CD14-positive monocyte (primary cell): ENCODE measurements at regions not wholly inside any gene's neighbourhood (a gene's known extent, or its start where the extent isn't known, plus 50 kb on each side); places are given as distances from the start of the nearest gene placed in this dataset.

ENCODE experiments used
- DNase-seq, 3 donors: peaks; one replicate each; pipeline ENCODE4 v3.0.0-alpha.2; 2011 to 2022
- H2AFZ ChIP-seq: 2 replicates; pipeline ENCODE4 v1.6.0; 2012; ENCODE audit warnings: mild to moderate bottlenecking, low read depth, low read length, inconsistent platforms; ENCODE audit not compliant: insufficient read depth, poor library complexity, severe bottlenecking
- H3K27ac ChIP-seq, 2 donors: 1 replicate in 1 of 2; 2 replicates in 1 of 2; pipeline ENCODE4 v1.5.1; 2012 to 2013; ENCODE audit warnings: low read length in 2 of 2, control low read depth in 1 of 2, inconsistent platforms in 1 of 2, low read depth in 1 of 2, mild to moderate bottlenecking in 1 of 2
- H3K27me3 ChIP-seq, 2 donors: one replicate each; pipeline versions ENCODE4 v1.6.0 to v1.6.1; 2011 to 2013; ENCODE audit warnings: low read length in 2 of 2; ENCODE audit not compliant: control insufficient read depth in 2 of 2, insufficient read depth in 2 of 2
- H3K36me3 ChIP-seq, 2 donors: replicated peaks in 1 of 2; 1 replicate in 1 of 2; 2 replicates in 1 of 2; pipeline versions ENCODE4 v1.5.1 to v1.6.1; 2012 to 2013; ENCODE audit warnings: low read length in 2 of 2, control low read depth in 1 of 2, inconsistent platforms in 1 of 2, mild to moderate bottlenecking in 1 of 2; ENCODE audit not compliant: insufficient read depth in 2 of 2, control insufficient read depth in 1 of 2
- H3K4me1 ChIP-seq, 2 donors: 1 replicate in 1 of 2; 2 replicates in 1 of 2; pipeline versions ENCODE4 v1.5.1 to v1.6.1; 2012 to 2013; ENCODE audit warnings: low read length in 2 of 2, control low read depth in 1 of 2, inconsistent platforms in 1 of 2, mild to moderate bottlenecking in 1 of 2, moderate library complexity in 1 of 2; ENCODE audit not compliant: insufficient read depth in 2 of 2, control insufficient read depth in 1 of 2
- H3K4me2 ChIP-seq: replicated peaks from 2 replicates; pipeline ENCODE3; 2012; ENCODE audit warnings: low read length, moderate library complexity, mild to moderate bottlenecking; ENCODE audit not compliant: poor library complexity, severe bottlenecking; ENCODE audit errors: extremely low read depth
- H3K4me3 ChIP-seq, 3 experiments: fragments of 200-600 bp in 1 of 3; sonication (generic) in 1 of 3; replicated peaks in 1 of 3; 1 replicate in 2 of 3; 2 replicates in 1 of 3; pipeline ENCODE4 v1.5.1; 2011 to 2013; ENCODE audit warnings: low read length in 3 of 3, mild to moderate bottlenecking in 3 of 3, control low read depth in 2 of 3, low read depth in 2 of 3, inconsistent platforms in 1 of 3, moderate library complexity in 1 of 3
- H3K79me2 ChIP-seq: 2 replicates; pipeline ENCODE4 v1.6.0; 2012; ENCODE audit warnings: mild to moderate bottlenecking, control low read depth, inconsistent platforms, low read length, moderate library complexity; ENCODE audit not compliant: insufficient read depth
- H3K9ac ChIP-seq: 2 replicates; pipeline ENCODE4 v1.6.0; 2017; ENCODE audit warnings: low read length, mild to moderate bottlenecking; ENCODE audit not compliant: insufficient read depth, poor library complexity, severe bottlenecking
- H3K9me3 ChIP-seq, 2 donors: replicated peaks in 1 of 2; 1 replicate in 1 of 2; 2 replicates in 1 of 2; pipeline versions ENCODE4 v1.5.1 to v1.6.1; 2012 to 2013; ENCODE audit warnings: low read length in 2 of 2, control low read depth in 1 of 2; ENCODE audit not compliant: control insufficient read depth in 1 of 2, insufficient read depth in 1 of 2
- H4K20me1 ChIP-seq: 2 replicates; pipeline ENCODE4 v1.6.0; 2012; ENCODE audit warnings: mild to moderate bottlenecking, low read length, control low read depth, moderate library complexity; ENCODE audit not compliant: insufficient read depth
- H3K27ac Mint-ChIP-seq, 7 donors: one replicate each; pipeline ENCODE4 v1.8.0; 2020; ENCODE audit warnings: mild to moderate bottlenecking in 7 of 7, mixed read lengths in 7 of 7, moderate library complexity in 6 of 7, inconsistent platforms in 2 of 7
- H3K27me3 Mint-ChIP-seq, 3 donors: one replicate each; pipeline ENCODE4 v1.8.0; 2021 to 2022; ENCODE audit warnings: low read depth in 3 of 3, mild to moderate bottlenecking in 3 of 3, mixed read lengths in 3 of 3, moderate library complexity in 3 of 3, inconsistent platforms in 1 of 3
- H3K36me3 Mint-ChIP-seq, 2 donors: one replicate each; pipeline ENCODE4 v1.8.0; 2020; ENCODE audit warnings: mixed read lengths in 2 of 2, inconsistent platforms in 1 of 2, mild to moderate bottlenecking in 1 of 2
- H3K4me1 Mint-ChIP-seq: one replicate; pipeline ENCODE4 v1.8.0; 2020; ENCODE audit warnings: mild to moderate bottlenecking, mixed read lengths
- H3K4me3 Mint-ChIP-seq, 2 donors: one replicate each; pipeline ENCODE4 v1.8.0; 2020; ENCODE audit warnings: mild to moderate bottlenecking in 2 of 2, mixed read lengths in 2 of 2, moderate library complexity in 1 of 2
- H3K9me3 Mint-ChIP-seq, 7 donors: one replicate each; pipeline ENCODE4 v1.8.0; 2020 to 2022; ENCODE audit warnings: mixed read lengths in 7 of 7, mild to moderate bottlenecking in 6 of 7, moderate library complexity in 6 of 7, inconsistent platforms in 2 of 7
- WGBS: methylation state at CpG from one replicate; pipeline ENCODE4 v1.1.5; 2013; ENCODE audit warnings: missing lambda C conversion rate; ENCODE audit not compliant: insufficient coverage; 5-methylcytosine and 5-hydroxymethylcytosine counted together
- intact Hi-C, 2 donors: fragments of 100-400 bp; cut with micrococcal nuclease; formaldehyde crosslinking; loops; one replicate each; pipeline versions ENCODE4 v1.15.0 to v1.15.1; 2023
- TF ChIP-seq, protein P1 (sequence below): fragments of 200-600 bp; IDR thresholded peaks from one replicate; pipeline ENCODE4 v1.8.0; 2022; ENCODE audit warnings: antibody characterized with exemption, mild to moderate bottlenecking

DNA sequence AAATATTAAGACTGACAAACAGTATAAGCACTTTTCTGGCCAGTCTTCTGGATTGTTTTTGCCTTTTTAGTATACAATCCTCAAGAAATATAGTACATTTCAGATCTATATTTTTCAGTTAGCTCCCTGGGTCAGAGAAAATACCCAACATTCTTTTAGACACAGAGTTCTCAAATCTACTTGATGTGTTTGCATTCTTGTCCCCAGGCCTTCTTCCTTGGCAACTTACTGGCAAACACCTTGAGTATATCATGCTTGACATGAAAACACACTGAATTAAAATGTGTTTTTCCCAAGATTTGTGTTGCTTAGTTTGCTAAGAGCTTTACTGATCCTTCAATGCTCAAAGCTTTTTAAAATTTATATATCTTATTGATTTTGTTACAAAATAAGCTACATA is 1413.1 kb upstream of the CDH9 start:
- Mint-ChIP-seq H3K4me3 (no peak overlapping the region), H3K36me3 (no peaks in the 10 kb centered on the region), H3K9me3 (peaks cover 0 to 14% (median 2%) of the 10 kb centered on the region in 7 donors), H3K27me3 (no peaks in the 10 kb centered on the region), H3K4me1 (no peaks in the 10 kb centered on the region), H3K27ac (no peak overlapping the region)
- no peak for DNase-seq
- TF ChIP-seq, protein P1, sequence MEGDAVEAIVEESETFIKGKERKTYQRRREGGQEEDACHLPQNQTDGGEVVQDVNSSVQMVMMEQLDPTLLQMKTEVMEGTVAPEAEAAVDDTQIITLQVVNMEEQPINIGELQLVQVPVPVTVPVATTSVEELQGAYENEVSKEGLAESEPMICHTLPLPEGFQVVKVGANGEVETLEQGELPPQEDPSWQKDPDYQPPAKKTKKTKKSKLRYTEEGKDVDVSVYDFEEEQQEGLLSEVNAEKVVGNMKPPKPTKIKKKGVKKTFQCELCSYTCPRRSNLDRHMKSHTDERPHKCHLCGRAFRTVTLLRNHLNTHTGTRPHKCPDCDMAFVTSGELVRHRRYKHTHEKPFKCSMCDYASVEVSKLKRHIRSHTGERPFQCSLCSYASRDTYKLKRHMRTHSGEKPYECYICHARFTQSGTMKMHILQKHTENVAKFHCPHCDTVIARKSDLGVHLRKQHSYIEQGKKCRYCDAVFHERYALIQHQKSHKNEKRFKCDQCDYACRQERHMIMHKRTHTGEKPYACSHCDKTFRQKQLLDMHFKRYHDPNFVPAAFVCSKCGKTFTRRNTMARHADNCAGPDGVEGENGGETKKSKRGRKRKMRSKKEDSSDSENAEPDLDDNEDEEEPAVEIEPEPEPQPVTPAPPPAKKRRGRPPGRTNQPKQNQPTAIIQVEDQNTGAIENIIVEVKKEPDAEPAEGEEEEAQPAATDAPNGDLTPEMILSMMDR, result no peak
- Histone ChIP-seq H3K27ac (no peak overlapping the region), H3K79me2 (no peaks in the 10 kb centered on the region), H3K36me3 (no peaks in the 10 kb centered on the region), H3K4me1 (no peaks in the 10 kb centered on the region), H3K4me2 (no peak overlapping the region), H3K9me3 (peaks cover 13 to 26% of the 10 kb centered on the region in 2 donors), H2AFZ (no peak overlapping the region), H4K20me1 (no peaks in the 10 kb centered on the region), H3K9ac (no peak overlapping the region), H3K27me3 (no peaks in the 10 kb centered on the region), H3K4me3 (no peak overlapping the region)
- intact Hi-C loops, result no loop called here

DNA sequence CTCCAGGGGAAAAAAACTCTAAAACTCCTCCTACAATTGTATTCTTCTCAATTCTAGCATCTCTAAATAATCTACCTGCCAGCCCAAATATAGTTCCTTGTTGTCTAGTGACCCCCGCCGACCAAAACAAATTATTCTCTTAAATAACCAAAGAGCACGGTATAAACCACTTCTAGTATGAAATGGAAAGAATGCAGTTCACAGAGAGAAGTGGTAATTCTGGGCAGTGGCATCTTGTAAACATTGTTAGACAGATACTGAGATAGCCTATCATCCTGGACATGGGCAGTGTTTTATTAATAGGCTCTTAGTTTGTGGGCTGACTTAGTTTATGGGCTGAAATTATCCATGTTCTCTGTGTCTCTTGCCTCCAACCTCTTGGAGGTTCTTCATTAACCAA is 1412.6 kb upstream of the CDH9 start:
- Histone ChIP-seq H3K27me3 (no peaks in the 10 kb centered on the region), H3K4me3 (no peak overlapping the region), H3K9me3 (peaks cover 13 to 31% of the 10 kb centered on the region in 2 donors), H2AFZ (no peak overlapping the region), H3K79me2 (no peaks in the 10 kb centered on the region), H3K27ac (no peak overlapping the region), H3K4me1 (no peaks in the 10 kb centered on the region), H3K4me2 (no peak overlapping the region), H3K36me3 (no peaks in the 10 kb centered on the region), H4K20me1 (no peaks in the 10 kb centered on the region), H3K9ac (no peak overlapping the region)
- H3K9me3 Mint-ChIP-seq, result peaks cover 0 to 14% (median 2%) of the 10 kb centered on the region in 7 donors
- WGBS, result no CpG with 5 or more reads among the region's 3 CpGs
- H3K36me3 Mint-ChIP-seq, result no peaks in the 10 kb centered on the region
- no peak overlapping the region for H3K4me3 Mint-ChIP-seq
- H3K27ac Mint-ChIP-seq, result no peak overlapping the region
- TF ChIP-seq, protein P1, result no peak
- no peaks in the 10 kb centered on the region for H3K4me1 Mint-ChIP-seq
- no peak for DNase-seq
- intact Hi-C loops, result no loop called here
- H3K27me3 Mint-ChIP-seq, result no peaks in the 10 kb centered on the region
